A673 (cell line): ENCODE measurements at regions not wholly inside any gene's neighbourhood (a gene's known extent, or its start where the extent isn't known, plus 50 kb on each side); places are given as distances from the start of the nearest gene placed in this dataset.

ENCODE experiments used
- BruUV-seq: library from RNA; stranded (reverse); fragments of 400-500 nt; replicated peaks from 2 replicates; lab custom pipeline; 2021; lab: Mats Ljungman, UMichigan
- CTCF ChIA-PET: fragments of 300-600 bp; sonication (Branson Sonifier 250); formaldehyde crosslinking; loops from one replicate; lab custom pipeline; 2022; ENCODE audit warnings: antibody characterized with exemption; lab: Charles Lee
- POLR2A ChIA-PET: fragments of 300-600 bp; sonication (Branson Sonifier 250); formaldehyde crosslinking; loops from one replicate; lab custom pipeline; 2022; ENCODE audit warnings: antibody characterized with exemption; ENCODE audit not compliant: low non-redundant PET; lab: Charles Lee
- DNase-seq: peaks from one replicate; pipeline ENCODE4 v3.0.0-alpha.2; 2015; ENCODE audit warnings: low spot score
- H3K27ac ChIP-seq: fragments of 200-600 bp; sonication (generic); 2 replicates; pipeline ENCODE4 v1.5.1; 2016; ENCODE audit warnings: mixed run types, low read depth, mild to moderate bottlenecking, mixed read lengths, antibody characterized with exemption, low read length; ENCODE audit not compliant: poor library complexity, severe bottlenecking
- H3K27me3 ChIP-seq: fragments of 200-600 bp; sonication (generic); replicated peaks from 2 replicates; pipeline ENCODE4 v1.6.1; 2017; ENCODE audit warnings: mixed run types, low read depth, mild to moderate bottlenecking, mixed read lengths, antibody characterized with exemption, low read length; ENCODE audit not compliant: insufficient read depth, poor library complexity
- H3K36me3 ChIP-seq: fragments of 200-600 bp; sonication (generic); 2 replicates; pipeline ENCODE4 v1.6.1; 2016; ENCODE audit warnings: mixed run types, mild to moderate bottlenecking, mixed read lengths, antibody characterized with exemption, low read length; ENCODE audit not compliant: insufficient read depth, poor library complexity, severe bottlenecking
- H3K4me1 ChIP-seq: fragments of 200-600 bp; sonication (generic); 2 replicates; pipeline ENCODE4 v1.6.1; 2017; ENCODE audit warnings: mixed run types, mild to moderate bottlenecking, mixed read lengths, antibody characterized with exemption, low read length; ENCODE audit not compliant: insufficient read depth, poor library complexity, severe bottlenecking
- H3K4me3 ChIP-seq: fragments of 200-600 bp; sonication (generic); 2 replicates; pipeline ENCODE4 v1.5.1; 2016; ENCODE audit warnings: low read depth, mixed run types, mild to moderate bottlenecking, mixed read lengths, low read length; ENCODE audit not compliant: poor library complexity, severe bottlenecking
- H3K9me3 ChIP-seq: fragments of 200-600 bp; sonication (generic); 2 replicates; pipeline ENCODE4 v1.6.1; 2016; ENCODE audit warnings: mixed run types, low read depth, mild to moderate bottlenecking, mixed read lengths, antibody characterized with exemption, low read length; ENCODE audit not compliant: poor library complexity, severe bottlenecking
- CTCF ChIP-seq: fragments of 300-800, 200-600 bp; sonication (generic); conservative IDR thresholded peaks from 2 replicates; pipeline ENCODE4 v1.5.1; 2017; ENCODE audit warnings: low read depth, mild to moderate bottlenecking, antibody characterized with exemption, low read length, moderate library complexity, mixed read lengths
- EZH2 ChIP-seq: fragments of 200-600 bp; sonication (generic); IDR thresholded peaks from 2 replicates; pipeline ENCODE4 v1.6.1; 2017; ENCODE audit warnings: borderline replicate concordance, low read depth, mild to moderate bottlenecking, mixed read lengths, antibody characterized with exemption, low read length; ENCODE audit not compliant: poor library complexity, severe bottlenecking
- intact Hi-C: fragments of 100-400 bp; cut with micrococcal nuclease; formaldehyde crosslinking; loops from one replicate; pipeline ENCODE4 v1.10.0; 2022; ENCODE audit not compliant: unreplicated experiment

GRCh38 chr18:6604573-6604941 is 125.0 kb upstream of the ARHGAP28 start:
- Histone ChIP-seq H3K4me1 (no peaks in the 10 kb centered on the region), H3K4me3 (no peak overlapping the region), H3K9me3 (peaks cover 44% of the 10 kb centered on the region), H3K36me3 (no peaks in the 10 kb centered on the region), H3K27ac (no peak overlapping the region), H3K27me3 (no peaks in the 10 kb centered on the region)
- CTCF ChIA-PET, result no interaction called here
- no TSS peak for BruUV-seq
- TF ChIP-seq EZH2 (no peak), CTCF (no peak)
- POLR2A ChIA-PET, result no interaction called here
- no peak for DNase-seq
- intact Hi-C loops, result no loop called here

- TF ChIP-seq EZH2 (no peak), CTCF (no peak)
- intact Hi-C loops, result no loop called here
- Histone ChIP-seq H3K4me1 (no peaks in the 10 kb centered on the region), H3K36me3 (no peaks in the 10 kb centered on the region), H3K27me3 (no peaks in the 10 kb centered on the region), H3K27ac (no peak overlapping the region), H3K4me3 (no peak overlapping the region), H3K9me3 (peaks cover 42% of the 10 kb centered on the region)
- BruUV-seq, result no TSS peak
- ChIA-PET POLR2A (no interaction called here), CTCF (no interaction called here)
- no peak for DNase-seq
Observed at GRCh38 chr18:6605115-6605869, 124.2 kb upstream of the ARHGAP28 start.

GRCh38 chr18:6606411-6607085 is 123.0 kb upstream of the ARHGAP28 start:
- no peak overlapping the region for H3K27ac ChIP-seq
- intact Hi-C loops, result no loop called here
- H3K4me1 ChIP-seq, result no peaks in the 10 kb centered on the region
- ChIA-PET CTCF (no interaction called here), POLR2A (no interaction called here)
- H3K27me3 ChIP-seq, result no peaks in the 10 kb centered on the region
- DNase-seq, result no peak
- no peak overlapping the region for H3K4me3 ChIP-seq
- no peaks in the 10 kb centered on the region for H3K36me3 ChIP-seq
- H3K9me3 ChIP-seq, result peaks cover 32% of the 10 kb centered on the region
- no TSS peak for BruUV-seq
- TF ChIP-seq CTCF, result no peak
- no peak for TF ChIP-seq EZH2
